ENCODE measurements at regions not wholly inside any gene's neighbourhood (a gene's known extent, or its start where the extent isn't known, plus 50 kb on each side); places are given as distances from the start of the nearest gene placed in this dataset.
A peak's percentile ranks its signal among the peaks of the same experiment; 100 is the strongest.

DNA sequence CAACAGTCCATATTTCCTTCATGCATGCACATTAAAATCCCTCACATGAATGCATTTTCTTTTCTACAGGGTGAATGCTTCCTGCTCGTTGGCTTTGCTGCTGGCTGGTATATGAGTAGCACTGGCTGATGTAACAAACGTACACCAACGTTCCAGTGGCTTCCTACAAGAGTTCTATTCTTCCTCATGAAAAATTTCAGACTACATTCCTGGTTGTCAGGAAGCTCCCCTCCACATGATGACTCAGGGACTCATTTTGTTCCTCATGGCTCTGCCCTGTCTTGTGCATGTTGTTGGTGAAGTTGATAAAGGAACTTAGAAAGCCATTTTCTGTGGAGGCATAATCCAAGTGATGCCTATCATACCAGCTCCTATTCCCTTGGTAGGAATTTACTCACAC is 470.7 kb upstream of the KLF6 start:
- FAIRE-seq (peak; percentile 81), DNase-seq (ENCODE audit: low read depth, low spot score) (no peak)
- Histone ChIP-seq H3K79me2 (ENCODE audit: control insufficient read depth, insufficient read depth, low read length) (no peaks in the 10 kb centered on the region), H3K4me3 (ENCODE audit: control insufficient read depth in 2 of 3, extremely low read depth in 1 of 3, insufficient read depth in 2 of 3, low read depth in 1 of 3, low read length in 3 of 3) (no peak overlapping the region), H3K9me3 (ENCODE audit: control insufficient read depth, low read depth, low read length) (peaks cover 4% of the 10 kb centered on the region), H4K20me1 (ENCODE audit: control insufficient read depth, extremely low read depth, insufficient read depth, low read length) (no peaks in the 10 kb centered on the region), H2AFZ (ENCODE audit: control insufficient read depth, low read length) (peak overlapping the region; percentile 71), H3K27ac (ENCODE audit: control insufficient read depth, insufficient read depth, low read length) (no peak overlapping the region), H3K4me2 (ENCODE audit: control insufficient read depth, extremely low read depth, insufficient read depth, low read depth, low read length) (peak overlapping the region; percentile 12), H3K9ac (ENCODE audit: control insufficient read depth, extremely low read depth, insufficient read depth, low read length) (no peak overlapping the region), H3K9me1 (ENCODE audit: control insufficient read depth, extremely low read depth, insufficient read depth, low read length) (no peaks in the 10 kb centered on the region), H3K4me1 (ENCODE audit: control insufficient read depth, extremely low read depth, insufficient read depth, low read length) (peaks cover 16% of the 10 kb centered on the region), H3K27me3 (ENCODE audit: control insufficient read depth, extremely low read depth, insufficient read depth, low read length) (no peaks in the 10 kb centered on the region), H3K36me3 (ENCODE audit: control insufficient read depth in 2 of 2, extremely low read depth in 1 of 2, insufficient read depth in 2 of 2, low read length in 2 of 2) (no peaks in the 10 kb centered on the region)
- TF ChIP-seq EZH2 (IDR thresholded peaks at IDR 0.05; ENCODE audit: low read length) (no peak), CTCF (optimal IDR thresholded peaks at IDR 0.05 in 1 of 3, IDR thresholded peaks at IDR 0.05 in 1 of 3, conservative IDR thresholded peaks at IDR 0.05 in 1 of 3; ENCODE audit: extremely low read depth in 1 of 3, insufficient read depth in 2 of 3, low read length in 3 of 3) (no peak)
- dilution Hi-C loops (cut with MboI; ENCODE audit: extremely low pct_ligation_motif_present, low sequenced_read_pairs), result no loop called here

GRCh38 chr10:4254101-4254994 is 469.3 kb upstream of the KLF6 start:
- no peak overlapping the region for H3K4me3 ChIP-seq (ENCODE audit: control insufficient read depth in 2 of 3, extremely low read depth in 1 of 3, insufficient read depth in 2 of 3, low read depth in 1 of 3, low read length in 3 of 3)
- no peak overlapping the region for H3K9ac ChIP-seq (ENCODE audit: control insufficient read depth, extremely low read depth, insufficient read depth, low read length)
- no peak for TF ChIP-seq CTCF (optimal IDR thresholded peaks at IDR 0.05 in 1 of 3, IDR thresholded peaks at IDR 0.05 in 1 of 3, conservative IDR thresholded peaks at IDR 0.05 in 1 of 3; ENCODE audit: extremely low read depth in 1 of 3, insufficient read depth in 2 of 3, low read length in 3 of 3)
- TF ChIP-seq EZH2 (IDR thresholded peaks at IDR 0.05; ENCODE audit: low read length), result no peak
- DNase-seq (ENCODE audit: low read depth, low spot score) (no peak), FAIRE-seq (no peak)
- H3K36me3 ChIP-seq (ENCODE audit: control insufficient read depth in 2 of 2, extremely low read depth in 1 of 2, insufficient read depth in 2 of 2, low read length in 2 of 2), result no peaks in the 10 kb centered on the region
- H3K79me2 ChIP-seq (ENCODE audit: control insufficient read depth, insufficient read depth, low read length), result no peaks in the 10 kb centered on the region
- dilution Hi-C loops (cut with MboI; ENCODE audit: extremely low pct_ligation_motif_present, low sequenced_read_pairs), result no loop called here
- H3K4me1 ChIP-seq (ENCODE audit: control insufficient read depth, extremely low read depth, insufficient read depth, low read length), result peaks cover 21% of the 10 kb centered on the region
- H3K9me3 ChIP-seq (ENCODE audit: control insufficient read depth, low read depth, low read length), result peaks cover 4% of the 10 kb centered on the region
- H3K27ac ChIP-seq (ENCODE audit: control insufficient read depth, insufficient read depth, low read length), result no peak overlapping the region
- H3K9me1 ChIP-seq (ENCODE audit: control insufficient read depth, extremely low read depth, insufficient read depth, low read length), result no peaks in the 10 kb centered on the region
- H2AFZ ChIP-seq (ENCODE audit: control insufficient read depth, low read length), result no peak overlapping the region
- H3K4me2 ChIP-seq (ENCODE audit: control insufficient read depth, extremely low read depth, insufficient read depth, low read depth, low read length), result no peak overlapping the region
- no peaks in the 10 kb centered on the region for H4K20me1 ChIP-seq (ENCODE audit: control insufficient read depth, extremely low read depth, insufficient read depth, low read length)
- H3K27me3 ChIP-seq (ENCODE audit: control insufficient read depth, extremely low read depth, insufficient read depth, low read length), result no peaks in the 10 kb centered on the region

Data from keratinocyte (primary cell).